Psoas muscle (tissue), 7 donors: ENCODE measurements at regions not wholly inside any gene's neighbourhood (a gene's known extent, or its start where the extent isn't known, plus 50 kb on each side); places are given as distances from the start of the nearest gene placed in this dataset.

Source experiments
- ATAC-seq, 4 donors: fragments of 200-7000 bp; cut with Tn5 transposase; one replicate each; pipeline ENCODE4 v1.9.1; 2020; ENCODE audit warnings: moderate library complexity in 3 of 4, mild to moderate bottlenecking in 2 of 4
- DNase-seq, 2 donors: peaks; one replicate each; pipeline ENCODE4 v3.0.0-alpha.2; 2020
- H3K27ac ChIP-seq: fragments of 200-600 bp; one replicate; pipeline ENCODE4 v1.8.0; 2022
- H3K27me3 ChIP-seq, 3 donors: fragments of 200-600 bp in 1 of 3; one replicate each; pipeline versions ENCODE4 v1.6.1 to v1.8.0; 2013 to 2022; ENCODE audit warnings: low read length in 2 of 3, mild to moderate bottlenecking in 2 of 3, moderate library complexity in 1 of 3; ENCODE audit not compliant: insufficient read depth in 3 of 3
- H3K36me3 ChIP-seq, 2 donors: fragments of 200-600 bp in 1 of 2; one replicate each; pipeline versions ENCODE4 v1.6.1 to v1.8.0; 2013 to 2022; ENCODE audit warnings: low read depth in 1 of 2, mild to moderate bottlenecking in 1 of 2, moderate library complexity in 1 of 2; ENCODE audit not compliant: insufficient read depth in 1 of 2
- H3K4me1 ChIP-seq: fragments of 200-600 bp; one replicate; pipeline ENCODE4 v1.8.0; 2022
- H3K4me3 ChIP-seq: fragments of 200-600 bp; one replicate; pipeline ENCODE4 v1.8.0; 2022; ENCODE audit warnings: mild to moderate bottlenecking
- H3K9me3 ChIP-seq: fragments of 200-600 bp; one replicate; pipeline ENCODE4 v1.8.0; 2022
- WGBS, 3 donors: extraction: QIAGEN DNeasy Blood & Tissue Kit; methylation state at CpG; one replicate each; pipeline versions ENCODE4 v1.1.6 to v1.1.7; 2013; 5-methylcytosine and 5-hydroxymethylcytosine counted together
- intact Hi-C, 2 donors: fragments of 100-400 bp; cut with DNase I; formaldehyde crosslinking; loops; one replicate each; pipeline versions ENCODE4 v1.11.0 to v1.14.2; 2022
- TF ChIP-seq, protein P1 (sequence below): fragments of 200-600 bp; IDR thresholded peaks from one replicate; pipeline ENCODE4 v1.8.0; 2022; ENCODE audit warnings: antibody characterized with exemption
- donor health status: healthy with polysubstance abuse.
- donor health status: DM: no; HTN: no; CAD: no; lungs with moderate emphysema.
- donor health status: Bipolar disorder and iron deficiency.
- donor health status: healthy.
- donor health status: DM: yes; HTN: yes; CAD: no.
- donor health status: DM: no; HTN: no; CAD: no.
- donor health status: DM: yes; HTN: yes; CAD: no.

DNA sequence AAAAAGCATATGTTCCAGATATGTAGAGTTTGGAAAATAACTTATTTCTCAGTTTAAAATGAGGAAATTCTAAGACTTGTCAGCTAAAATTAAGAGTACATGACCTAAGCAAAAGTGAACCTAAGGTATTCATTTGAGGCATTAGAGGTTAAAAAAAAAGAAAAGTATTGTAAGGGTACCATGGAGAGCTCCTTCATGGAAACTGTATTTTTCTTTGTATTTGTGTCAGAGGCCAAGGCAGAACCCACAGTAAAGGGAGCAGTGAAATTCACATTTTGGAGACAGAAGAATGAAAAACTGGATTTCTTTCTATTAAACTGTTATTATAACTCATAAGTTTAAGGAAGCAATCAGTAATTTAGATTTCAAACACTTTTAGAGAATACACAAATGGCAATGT, 1494.8 kb downstream of the KCNT2 start:
- no peak for DNase-seq
- H3K27me3 ChIP-seq, result no peaks in the 10 kb centered on the region
- no peaks in the 10 kb centered on the region for H3K4me1 ChIP-seq
- intact Hi-C loops, result no loop called here
- ATAC-seq, result no peak
- H3K36me3 ChIP-seq, result no peaks in the 10 kb centered on the region
- TF ChIP-seq, protein P1, sequence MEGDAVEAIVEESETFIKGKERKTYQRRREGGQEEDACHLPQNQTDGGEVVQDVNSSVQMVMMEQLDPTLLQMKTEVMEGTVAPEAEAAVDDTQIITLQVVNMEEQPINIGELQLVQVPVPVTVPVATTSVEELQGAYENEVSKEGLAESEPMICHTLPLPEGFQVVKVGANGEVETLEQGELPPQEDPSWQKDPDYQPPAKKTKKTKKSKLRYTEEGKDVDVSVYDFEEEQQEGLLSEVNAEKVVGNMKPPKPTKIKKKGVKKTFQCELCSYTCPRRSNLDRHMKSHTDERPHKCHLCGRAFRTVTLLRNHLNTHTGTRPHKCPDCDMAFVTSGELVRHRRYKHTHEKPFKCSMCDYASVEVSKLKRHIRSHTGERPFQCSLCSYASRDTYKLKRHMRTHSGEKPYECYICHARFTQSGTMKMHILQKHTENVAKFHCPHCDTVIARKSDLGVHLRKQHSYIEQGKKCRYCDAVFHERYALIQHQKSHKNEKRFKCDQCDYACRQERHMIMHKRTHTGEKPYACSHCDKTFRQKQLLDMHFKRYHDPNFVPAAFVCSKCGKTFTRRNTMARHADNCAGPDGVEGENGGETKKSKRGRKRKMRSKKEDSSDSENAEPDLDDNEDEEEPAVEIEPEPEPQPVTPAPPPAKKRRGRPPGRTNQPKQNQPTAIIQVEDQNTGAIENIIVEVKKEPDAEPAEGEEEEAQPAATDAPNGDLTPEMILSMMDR, result no peak
- H3K9me3 ChIP-seq, result no peaks in the 10 kb centered on the region
- no peak overlapping the region for H3K4me3 ChIP-seq
- no peak overlapping the region for H3K27ac ChIP-seq

DNA sequence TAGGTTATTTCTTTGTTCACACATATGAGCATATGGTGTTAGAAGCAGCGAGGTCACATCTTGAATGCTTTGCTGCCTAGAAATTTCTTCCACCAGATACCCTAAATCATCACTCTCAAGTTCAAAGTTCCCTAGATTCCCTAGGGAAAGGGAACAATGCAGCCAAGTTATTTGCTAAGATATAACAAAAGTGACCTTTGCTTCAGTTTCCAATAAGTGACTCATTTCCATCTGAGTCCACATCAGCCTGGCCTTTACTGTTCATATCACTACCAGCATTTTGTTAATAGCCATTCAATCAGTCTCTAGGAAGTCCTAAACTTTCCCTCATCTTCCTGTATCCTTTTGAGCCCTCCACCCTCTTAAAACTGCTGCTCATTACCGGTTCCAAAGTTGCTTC, 1502.5 kb downstream of the KCNT2 start:
- no peak overlapping the region for H3K27ac ChIP-seq
- H3K4me1 ChIP-seq, result no peaks in the 10 kb centered on the region
- intact Hi-C loops, result no loop called here
- DNase-seq (no peak), ATAC-seq (no peak)
- H3K4me3 ChIP-seq, result no peak overlapping the region
- H3K27me3 ChIP-seq, result no peaks in the 10 kb centered on the region
- 44 to 62% (median 50%) methylated on average over 2 of the region's 2 CpGs for WGBS, 3 donors
- no peaks in the 10 kb centered on the region for H3K9me3 ChIP-seq
- TF ChIP-seq, protein P1, result no peak
- H3K36me3 ChIP-seq, result no peaks in the 10 kb centered on the region

DNA sequence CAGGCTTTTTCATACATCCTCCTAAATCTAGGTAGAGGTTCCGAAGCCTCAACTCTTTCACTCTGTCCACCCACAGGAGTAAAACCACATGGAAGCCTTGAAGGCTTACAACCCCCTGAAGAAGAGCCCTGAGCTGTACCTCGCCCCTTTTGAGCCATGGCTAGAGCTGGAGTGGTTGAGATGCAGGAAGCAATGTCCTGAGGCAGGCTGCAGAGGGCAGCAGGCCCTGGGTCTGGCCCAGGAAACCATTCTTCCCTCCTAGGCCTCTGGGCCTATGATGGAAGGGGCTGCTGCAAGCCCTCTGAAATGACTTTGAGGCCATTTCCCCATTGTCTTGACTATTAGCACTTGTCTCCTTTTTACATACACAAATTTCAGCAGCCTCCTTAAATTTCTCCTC, 1503.0 kb downstream of the KCNT2 start:
- H3K27me3 ChIP-seq, result no peaks in the 10 kb centered on the region
- TF ChIP-seq, protein P1, result no peak
- intact Hi-C loops, result no loop called here
- no peaks in the 10 kb centered on the region for H3K4me1 ChIP-seq
- H3K9me3 ChIP-seq, result no peaks in the 10 kb centered on the region
- H3K36me3 ChIP-seq, result no peaks in the 10 kb centered on the region
- DNase-seq (no peak), ATAC-seq (no peak)
- 43 to 67% (median 51%) methylated on average over 2 of the region's 2 CpGs for WGBS, 3 donors
- no peak overlapping the region for H3K4me3 ChIP-seq
- no peak overlapping the region for H3K27ac ChIP-seq

DNA sequence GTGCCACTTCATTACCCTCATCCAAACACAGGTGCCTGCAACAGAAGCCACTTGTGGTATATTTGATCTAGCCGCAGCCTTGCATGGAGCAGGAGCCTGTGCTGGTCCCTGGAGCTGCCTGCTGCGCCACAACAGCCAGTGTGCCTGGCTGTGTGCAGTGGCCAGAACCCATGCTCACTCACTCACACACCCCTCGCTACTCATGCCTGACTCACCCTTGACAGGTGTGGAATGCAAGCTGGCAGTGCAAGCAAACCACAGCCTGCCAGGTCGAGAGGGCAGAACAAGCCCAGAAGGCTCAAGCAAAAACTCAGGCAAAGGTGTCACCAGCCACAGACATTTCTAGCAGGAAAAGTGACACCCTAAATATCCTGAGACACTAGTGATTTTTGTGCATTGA, 1510.9 kb downstream of the KCNT2 start:
- Histone ChIP-seq H3K9me3 (no peaks in the 10 kb centered on the region), H3K36me3 (no peaks in the 10 kb centered on the region), H3K27me3 (no peaks in the 10 kb centered on the region), H3K4me3 (no peak overlapping the region), H3K4me1 (no peaks in the 10 kb centered on the region), H3K27ac (no peak overlapping the region)
- 72 to 80% (median 74%) methylated on average over 4 of the region's 4 CpGs for WGBS, 3 donors
- ATAC-seq (no peak), DNase-seq (no peak)
- intact Hi-C loops, result no loop called here
- TF ChIP-seq, protein P1, result no peak

DNA sequence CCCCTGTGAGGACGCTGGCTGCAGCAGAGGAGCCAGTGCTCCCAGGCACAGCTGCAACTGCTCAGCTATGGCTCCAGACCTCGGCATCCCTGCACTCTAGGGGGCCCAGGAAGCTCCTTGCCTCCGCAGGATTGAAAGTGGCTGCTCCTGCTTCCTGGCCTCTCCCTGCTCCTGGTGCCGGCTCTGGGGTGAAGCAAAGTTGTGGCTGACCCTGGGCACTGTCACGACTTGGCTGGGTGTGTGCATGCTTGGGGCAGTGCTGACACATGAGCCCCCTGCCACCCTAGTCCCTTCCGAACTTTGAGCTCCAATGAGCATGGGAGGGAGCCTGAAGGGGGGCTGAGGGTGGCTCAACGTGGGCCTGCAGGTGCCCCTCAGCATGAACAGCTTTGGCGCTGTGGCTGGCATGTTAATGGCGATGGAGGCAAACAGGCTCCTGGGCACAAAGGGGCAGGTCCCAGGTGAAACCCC, 1512.2 kb downstream of the KCNT2 start:
- Histone ChIP-seq H3K9me3 (no peaks in the 10 kb centered on the region), H3K27ac (no peak overlapping the region), H3K4me1 (no peaks in the 10 kb centered on the region), H3K36me3 (no peaks in the 10 kb centered on the region), H3K4me3 (no peak overlapping the region), H3K27me3 (no peaks in the 10 kb centered on the region)
- intact Hi-C loops, result no loop called here
- TF ChIP-seq, protein P1, result no peak
- ATAC-seq (no peak), DNase-seq (no peak)
- 57 to 70% (median 68%) methylated on average over 9 of the region's 9 CpGs for WGBS, 3 donors
